ENCODE measurements at regions not wholly inside any gene's neighbourhood (a gene's known extent, or its start where the extent isn't known, plus 50 kb on each side); places are given as distances from the start of the nearest gene placed in this dataset.

DNA sequence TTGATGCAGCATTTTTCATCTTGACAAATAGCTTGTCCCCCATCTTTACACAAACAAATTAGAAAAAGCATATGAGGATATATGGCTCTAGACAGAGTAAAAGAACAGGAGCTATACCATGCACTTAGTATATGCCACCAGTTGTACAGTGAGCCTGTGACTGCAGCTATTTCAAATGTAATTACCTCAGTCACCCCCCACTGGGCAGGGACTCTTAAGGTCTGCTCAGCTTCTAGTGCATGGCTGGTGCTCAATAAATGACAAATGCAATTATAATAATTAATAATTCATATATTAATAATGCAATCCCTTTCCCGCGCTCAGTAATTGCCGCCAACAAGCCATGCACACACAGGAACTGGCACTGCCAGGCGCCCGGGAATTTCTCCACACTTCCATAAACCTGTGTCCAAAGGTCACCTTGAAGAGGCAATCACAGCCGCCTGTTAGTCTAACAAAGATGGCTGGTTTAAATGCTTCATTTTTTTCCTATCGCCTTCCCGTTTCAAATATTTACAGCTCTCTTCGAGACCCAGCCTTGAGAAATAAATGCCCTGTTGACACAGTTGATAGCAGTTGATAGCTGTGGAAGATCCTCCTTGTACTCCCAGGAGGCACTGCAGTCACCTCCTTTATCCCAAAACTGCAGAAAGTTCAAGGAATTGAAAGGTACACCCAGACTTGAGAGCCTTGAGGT, 156.6 kb downstream of the INO80D start:
- ATAC-seq, result peak; percentile 91
- H3K4me1 ChIP-seq (ENCODE audit: low read depth), result peaks cover 5% of the 10 kb centered on the region
- intact Hi-C loops (cut with DNase I, micrococcal nuclease), result no loop called here
- DNase-seq, result peak; percentile 64 to 80 (median 66)
- no peaks in the 10 kb centered on the region for H3K9me3 ChIP-seq
- H3K36me3 ChIP-seq (ENCODE audit: low read depth), result no peaks in the 10 kb centered on the region
- no peak overlapping the region for H3K4me3 ChIP-seq
- TF ChIP-seq, protein P1, sequence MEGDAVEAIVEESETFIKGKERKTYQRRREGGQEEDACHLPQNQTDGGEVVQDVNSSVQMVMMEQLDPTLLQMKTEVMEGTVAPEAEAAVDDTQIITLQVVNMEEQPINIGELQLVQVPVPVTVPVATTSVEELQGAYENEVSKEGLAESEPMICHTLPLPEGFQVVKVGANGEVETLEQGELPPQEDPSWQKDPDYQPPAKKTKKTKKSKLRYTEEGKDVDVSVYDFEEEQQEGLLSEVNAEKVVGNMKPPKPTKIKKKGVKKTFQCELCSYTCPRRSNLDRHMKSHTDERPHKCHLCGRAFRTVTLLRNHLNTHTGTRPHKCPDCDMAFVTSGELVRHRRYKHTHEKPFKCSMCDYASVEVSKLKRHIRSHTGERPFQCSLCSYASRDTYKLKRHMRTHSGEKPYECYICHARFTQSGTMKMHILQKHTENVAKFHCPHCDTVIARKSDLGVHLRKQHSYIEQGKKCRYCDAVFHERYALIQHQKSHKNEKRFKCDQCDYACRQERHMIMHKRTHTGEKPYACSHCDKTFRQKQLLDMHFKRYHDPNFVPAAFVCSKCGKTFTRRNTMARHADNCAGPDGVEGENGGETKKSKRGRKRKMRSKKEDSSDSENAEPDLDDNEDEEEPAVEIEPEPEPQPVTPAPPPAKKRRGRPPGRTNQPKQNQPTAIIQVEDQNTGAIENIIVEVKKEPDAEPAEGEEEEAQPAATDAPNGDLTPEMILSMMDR (IDR thresholded peaks at IDR 0.05), result no peak

DNA sequence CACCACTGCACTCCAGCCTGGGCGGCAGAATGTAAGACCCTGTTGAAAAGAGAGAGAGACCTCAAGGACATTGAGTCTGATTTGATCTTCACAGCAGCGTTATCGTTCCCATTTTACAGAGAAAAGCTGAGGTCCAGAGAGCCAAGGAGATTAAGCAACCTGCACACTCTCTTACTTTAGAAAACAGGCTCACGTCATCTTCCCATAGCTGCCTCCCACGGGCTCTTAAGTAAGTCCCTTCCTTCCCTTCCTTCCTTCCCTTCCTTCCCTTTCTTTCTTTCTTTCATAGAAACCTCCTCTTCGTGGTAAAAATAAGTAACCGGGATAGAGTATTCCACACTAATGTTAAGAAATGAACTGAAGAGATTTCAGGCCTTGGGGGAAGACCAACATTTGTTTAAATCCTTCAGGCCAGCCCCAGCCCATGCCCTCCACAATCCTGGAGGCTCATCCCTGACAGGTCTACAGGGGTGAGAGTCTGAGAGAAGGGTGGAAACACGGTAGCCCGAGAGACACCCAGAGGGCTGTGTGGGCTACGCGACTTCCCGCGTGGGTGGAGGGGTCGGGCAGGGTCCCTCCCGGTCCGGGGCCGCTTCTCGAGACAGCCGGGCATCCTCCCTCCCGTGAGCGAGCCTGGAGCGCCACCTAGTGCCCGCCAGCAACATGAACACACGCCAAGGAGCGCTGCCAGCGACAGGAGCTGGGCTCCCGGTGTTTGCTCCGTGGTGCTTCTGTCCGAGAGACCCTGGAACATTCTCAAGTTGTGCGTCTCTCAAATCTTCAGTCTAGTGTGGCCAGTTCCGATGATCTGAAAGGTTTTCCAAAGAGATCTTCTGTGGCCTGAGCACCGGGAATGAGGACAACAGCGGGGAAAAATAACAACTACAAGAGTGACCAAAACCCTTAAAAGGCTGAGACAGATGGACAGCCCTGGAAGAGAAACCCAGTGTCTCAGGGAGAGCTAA, 160.3 kb downstream of the INO80D start:
- DNase-seq (peak; percentile 80 to 86 (median 82)), ATAC-seq (peak; percentile 85)
- Histone ChIP-seq H3K9me3 (no peaks in the 10 kb centered on the region), H3K4me1 (ENCODE audit: low read depth) (peaks cover 5% of the 10 kb centered on the region), H3K4me3 (no peak overlapping the region), H3K36me3 (ENCODE audit: low read depth) (no peaks in the 10 kb centered on the region)
- intact Hi-C loops (cut with DNase I, micrococcal nuclease), result no loop called here
- TF ChIP-seq, protein P1 (IDR thresholded peaks at IDR 0.05), result peak; percentile 91

DNA sequence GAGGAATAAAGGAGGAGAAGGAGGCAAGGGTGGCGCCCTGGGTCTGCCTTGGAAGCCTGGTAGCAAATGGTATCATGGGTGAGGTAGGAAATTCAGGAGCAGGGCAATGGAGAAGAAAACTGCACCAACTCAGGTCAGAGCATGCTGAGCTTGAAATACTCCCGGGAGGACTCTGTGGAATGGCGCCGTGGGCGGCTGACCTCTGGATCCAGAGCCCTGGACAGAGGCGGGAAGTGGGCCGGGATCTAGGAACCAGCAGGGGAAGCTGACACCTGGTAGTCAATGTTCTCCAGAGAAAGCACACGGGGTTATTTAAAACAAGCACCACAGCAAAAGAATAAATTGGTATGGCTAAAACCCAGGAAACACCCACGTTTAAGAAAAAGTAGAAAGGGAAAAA, 161.3 kb downstream of the INO80D start:
- H3K36me3 ChIP-seq (ENCODE audit: low read depth), result no peaks in the 10 kb centered on the region
- intact Hi-C loops (cut with DNase I, micrococcal nuclease), result no loop called here
- no peaks in the 10 kb centered on the region for H3K9me3 ChIP-seq
- DNase-seq (no peak), ATAC-seq (no peak)
- peaks cover 5% of the 10 kb centered on the region for H3K4me1 ChIP-seq (ENCODE audit: low read depth)
- H3K4me3 ChIP-seq, result no peak overlapping the region
- TF ChIP-seq, protein P1 (IDR thresholded peaks at IDR 0.05), result no peak

DNA sequence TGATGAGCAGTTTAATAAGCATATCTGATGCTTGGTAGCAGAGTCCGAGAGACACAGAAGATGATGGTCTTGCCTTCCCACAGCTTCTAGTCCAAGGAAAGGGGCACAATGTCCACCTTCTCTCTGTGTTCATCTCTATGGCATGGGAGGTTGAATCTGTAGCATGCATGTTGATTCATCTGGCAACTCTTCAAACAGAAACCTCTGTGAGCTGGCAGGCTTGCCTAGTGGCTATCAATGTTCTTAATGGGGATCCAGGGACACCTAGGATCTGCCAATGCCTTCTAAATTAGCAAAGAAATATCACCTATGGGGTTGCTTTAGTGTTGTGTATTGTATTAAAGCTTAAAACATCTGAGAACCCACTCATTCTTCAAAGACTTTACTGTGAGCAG, 170.8 kb downstream of the INO80D start:
- DNase-seq (peak in 1 of 3 donors; percentile 32), ATAC-seq (peak; percentile 42)
- Histone ChIP-seq H3K9me3 (no peaks in the 10 kb centered on the region), H3K4me1 (ENCODE audit: low read depth) (peaks cover 27% of the 10 kb centered on the region), H3K4me3 (no peak overlapping the region), H3K36me3 (ENCODE audit: low read depth) (no peaks in the 10 kb centered on the region)
- TF ChIP-seq, protein P1 (IDR thresholded peaks at IDR 0.05), result no peak
- intact Hi-C loops (cut with DNase I, micrococcal nuclease), result no loop called here

DNA sequence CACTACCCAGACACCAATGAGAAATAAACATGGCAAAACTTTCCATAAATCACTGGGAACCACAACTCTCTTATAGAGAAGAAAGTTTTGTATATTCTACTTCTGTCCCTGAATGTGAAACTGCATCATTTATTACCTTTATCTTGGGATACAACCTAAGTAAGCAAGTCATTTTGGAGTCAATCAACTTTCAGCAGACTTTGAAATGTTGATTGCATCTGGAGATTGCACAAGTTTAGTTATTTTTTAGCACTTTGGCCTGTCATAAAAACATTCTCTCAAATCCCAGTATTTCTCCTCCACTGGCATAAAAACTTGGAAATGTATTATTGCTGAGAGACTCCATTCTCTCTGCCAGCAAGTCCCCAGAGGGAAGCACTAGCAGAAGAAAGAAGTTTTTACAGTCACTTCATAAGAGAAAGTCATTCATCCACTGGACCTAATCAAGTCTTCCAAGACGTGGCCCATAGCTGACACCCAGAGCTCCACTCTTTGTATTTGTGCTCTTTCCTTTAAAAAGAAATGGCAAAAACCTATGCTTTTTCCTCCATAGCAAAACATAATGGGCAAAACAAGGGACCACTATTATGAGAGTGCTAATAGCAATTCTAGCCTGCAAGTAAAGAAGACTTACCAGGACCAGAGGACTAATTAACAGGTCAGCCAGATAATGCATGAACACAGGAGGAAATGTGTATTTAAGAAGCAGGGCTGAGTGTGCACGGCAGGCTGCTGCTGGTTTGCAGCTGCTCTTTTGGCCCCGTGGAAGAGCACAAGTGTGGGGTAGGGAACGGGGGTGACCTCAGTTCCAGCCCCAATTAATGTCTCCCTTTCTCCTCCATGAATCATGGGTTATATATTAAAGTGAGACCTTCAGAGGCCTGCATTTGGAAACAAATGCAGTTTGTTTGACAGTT, 171.5 kb downstream of the INO80D start:
- ATAC-seq (peak; percentile 84), DNase-seq (peak in 2 of 3 donors; percentile 24 to 46)
- H3K4me1 ChIP-seq (ENCODE audit: low read depth), result peaks cover 27% of the 10 kb centered on the region
- no peaks in the 10 kb centered on the region for H3K36me3 ChIP-seq (ENCODE audit: low read depth)
- TF ChIP-seq, protein P1 (IDR thresholded peaks at IDR 0.05), result no peak
- intact Hi-C loops (cut with DNase I, micrococcal nuclease), result no loop called here
- no peak overlapping the region for H3K4me3 ChIP-seq
- no peaks in the 10 kb centered on the region for H3K9me3 ChIP-seq
